ENCODE measurements at regions not wholly inside any gene's neighbourhood (a gene's known extent, or its start where the extent isn't known, plus 50 kb on each side); places are given as distances from the start of the nearest gene placed in this dataset.

GRCh38 chr5:29905626-29906353 is 1287.7 kb upstream of the CDH6 start:
- DNase-seq = no peak

DNA sequence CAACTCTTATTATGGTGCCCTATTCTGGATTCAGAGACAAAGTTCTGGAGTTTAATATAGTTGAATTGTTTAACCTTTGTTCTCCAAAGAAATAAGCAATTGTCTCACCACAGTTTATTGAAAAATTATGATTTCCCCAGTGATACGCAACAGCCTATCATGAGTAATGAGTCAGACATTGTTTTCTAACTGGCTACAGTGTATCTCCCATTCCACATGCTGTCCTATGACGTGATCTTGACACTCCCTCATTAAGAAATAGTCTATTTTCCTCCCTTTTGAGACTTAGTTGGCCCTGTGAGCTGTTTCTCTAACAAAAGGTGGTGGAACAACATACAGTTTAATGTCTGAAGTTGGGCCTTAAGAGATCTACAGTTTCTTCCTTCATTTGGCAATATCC is 1290.6 kb upstream of the CDH6 start:
- DNase-seq = no peak

DNA sequence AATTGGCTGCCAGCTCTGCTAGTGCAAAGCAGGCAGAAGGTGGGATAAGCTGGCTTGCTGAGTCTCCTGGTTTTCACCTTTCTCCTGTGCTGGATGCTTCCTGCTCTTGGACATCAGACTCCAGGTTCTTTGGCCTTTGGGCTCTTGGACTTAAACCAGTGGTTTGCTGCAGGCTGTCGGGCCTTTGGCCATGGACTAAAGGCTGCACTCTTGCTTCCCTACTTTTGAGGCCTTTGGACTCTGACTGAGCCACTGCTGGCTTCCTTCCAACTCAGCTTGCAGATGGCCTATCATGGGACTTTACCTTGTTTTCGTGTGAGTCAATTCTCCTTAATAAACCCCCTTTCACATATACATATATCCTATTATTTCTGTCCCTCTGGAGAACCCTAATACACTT is 1293.9 kb upstream of the CDH6 start:
- peak in 1 of 2 experiments; percentile 14 for DNase-seq

DNA sequence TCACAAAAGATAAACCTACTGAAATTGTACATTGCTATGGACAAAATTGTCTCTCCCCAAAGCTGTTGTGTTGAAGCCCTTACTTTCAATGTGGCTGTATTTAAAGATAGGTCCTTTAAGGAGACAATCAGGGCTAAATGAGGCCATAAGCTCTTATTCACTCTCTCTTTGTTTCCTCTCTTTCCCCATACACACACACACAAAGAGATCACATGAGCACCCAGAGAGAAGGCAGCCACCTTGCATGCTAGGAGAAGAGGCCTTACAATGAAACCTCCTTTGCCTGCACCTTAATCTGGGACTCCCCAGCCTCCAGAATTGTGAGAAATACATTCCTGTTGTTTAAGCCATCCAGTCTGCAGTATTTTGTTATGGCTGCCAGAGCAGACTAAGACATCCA is 1295.6 kb upstream of the CDH6 start:
- DNase-seq = no peak

DNA sequence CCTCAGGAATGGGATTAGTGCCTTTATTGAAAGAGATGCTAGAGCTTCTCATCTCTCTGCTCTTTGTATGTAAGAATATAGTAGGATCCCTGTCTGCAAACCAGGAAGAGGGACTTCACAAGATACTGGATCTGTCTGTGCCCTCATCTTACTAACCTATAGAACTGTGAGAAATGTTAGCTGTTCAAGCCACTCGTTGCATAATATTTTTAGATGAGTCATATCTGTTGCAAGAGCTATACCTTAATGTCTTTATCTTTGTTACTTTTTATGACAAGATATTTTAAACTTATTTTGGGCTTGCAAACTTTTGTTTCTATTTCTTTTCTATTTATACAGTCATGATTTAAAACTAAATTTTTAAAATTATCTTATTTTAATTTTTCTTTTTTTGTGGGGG is 1296.8 kb upstream of the CDH6 start:
- no peak for DNase-seq

DNA sequence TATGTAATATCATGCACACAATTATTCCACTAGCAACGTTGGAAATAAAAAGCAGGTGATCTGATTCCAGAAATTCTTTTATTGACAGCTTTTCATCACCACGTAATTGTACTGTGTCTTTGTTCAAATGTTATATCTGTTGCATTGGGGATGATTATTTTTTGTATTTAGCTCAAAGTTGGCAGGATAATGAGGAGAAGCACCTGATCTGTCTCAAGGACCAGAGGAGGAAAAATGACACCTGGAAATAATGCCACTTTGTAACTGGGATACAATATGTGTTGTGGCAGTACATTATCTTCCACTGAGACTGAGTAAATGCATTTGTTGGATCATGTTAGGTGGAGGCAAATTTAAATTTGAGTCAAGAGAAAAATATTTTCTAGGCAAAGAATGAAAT is 1298.8 kb upstream of the CDH6 start:
- DNase-seq = no peak

DNA sequence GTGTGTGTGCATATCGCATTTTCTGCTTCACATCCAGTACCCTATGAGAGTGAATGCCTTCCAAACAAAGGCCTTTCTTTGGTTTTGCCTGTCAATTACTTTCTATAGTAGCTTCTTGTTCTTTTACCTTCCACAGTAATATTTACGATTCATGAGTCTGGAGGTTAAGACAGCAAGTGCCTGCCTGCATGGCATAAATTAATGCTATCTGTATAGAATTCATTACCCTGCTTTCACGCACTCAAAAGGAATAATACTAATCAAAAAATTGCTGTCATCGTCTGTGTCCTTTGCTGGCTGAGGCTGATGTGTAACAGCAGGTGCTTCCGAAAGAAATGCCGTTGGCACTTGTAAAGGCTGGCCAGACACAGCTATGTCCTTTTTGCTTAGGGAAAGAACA is 1304.4 kb upstream of the CDH6 start:
- peak in 1 of 2 experiments; percentile 34 for DNase-seq

- no peak for DNase-seq
Observed at GRCh38 chr5:29885595-29885994, 1307.9 kb upstream of the CDH6 start.

GRCh38 chr5:29882036-29882435 is 1311.5 kb upstream of the CDH6 start:
- DNase-seq = no peak

DNA sequence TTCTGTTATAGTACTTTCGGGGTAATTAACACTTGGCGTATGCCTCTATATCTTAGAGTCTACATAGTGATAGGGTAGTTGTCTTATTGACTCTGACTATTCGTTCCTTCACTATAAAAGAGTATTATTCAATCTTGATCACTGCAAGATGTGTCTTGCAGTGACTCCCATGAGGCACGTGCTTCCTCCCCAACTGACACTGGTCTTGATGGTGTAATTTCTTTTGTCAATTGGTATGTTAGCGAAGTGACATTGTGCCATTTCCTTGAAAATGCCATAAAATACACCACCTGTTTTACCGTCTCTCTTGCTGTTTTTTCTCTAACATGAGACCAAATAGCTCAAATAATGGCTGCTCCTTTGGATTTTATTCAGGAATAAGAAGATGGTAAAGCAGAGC is 1314.1 kb upstream of the CDH6 start:
- no peak for DNase-seq

DNA sequence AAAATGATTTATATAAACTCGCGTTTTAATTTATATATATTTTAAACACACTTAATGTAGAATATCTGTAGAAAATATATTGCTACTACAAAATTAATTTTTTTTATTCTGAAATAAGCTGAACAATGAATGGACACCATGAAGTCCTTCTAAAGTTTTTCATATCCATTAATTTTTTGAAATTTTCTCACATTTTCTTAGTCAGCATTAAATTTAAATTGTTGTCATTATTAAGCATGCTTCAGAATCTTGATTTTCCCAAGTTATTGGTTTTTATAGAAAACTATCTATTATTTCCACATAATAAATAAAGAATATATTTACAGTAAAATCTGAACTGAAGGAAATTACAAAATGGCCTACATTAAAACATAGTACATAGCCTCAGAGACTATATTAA is 1314.9 kb upstream of the CDH6 start:
- DNase-seq = no peak

- DNase-seq = no peak
Observed at GRCh38 chr5:29867155-29867554, 1326.3 kb upstream of the CDH6 start.

- DNase-seq = peak; percentile 3 to 26
Observed at GRCh38 chr5:29853711-29854220, 1339.7 kb upstream of the CDH6 start.

DNA sequence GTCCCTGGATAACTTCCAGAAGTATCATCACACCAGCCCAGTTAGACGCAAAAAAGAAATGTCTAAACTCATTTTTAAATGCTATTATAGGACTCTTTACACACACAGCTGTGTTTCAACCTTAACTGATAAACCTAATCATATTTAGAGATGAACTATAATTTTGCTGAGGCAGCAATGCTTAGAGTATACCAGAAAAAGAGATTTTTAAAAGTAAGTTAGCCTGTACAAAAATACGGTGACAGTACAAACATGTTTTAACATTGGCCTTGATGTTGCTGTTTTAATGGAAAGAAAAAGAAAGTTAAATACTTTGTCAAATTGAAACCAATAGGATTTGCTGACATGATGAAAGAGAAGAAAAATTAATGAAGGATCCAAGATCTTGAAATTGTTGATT is 1341.2 kb upstream of the CDH6 start:
- no peak for DNase-seq

DNA sequence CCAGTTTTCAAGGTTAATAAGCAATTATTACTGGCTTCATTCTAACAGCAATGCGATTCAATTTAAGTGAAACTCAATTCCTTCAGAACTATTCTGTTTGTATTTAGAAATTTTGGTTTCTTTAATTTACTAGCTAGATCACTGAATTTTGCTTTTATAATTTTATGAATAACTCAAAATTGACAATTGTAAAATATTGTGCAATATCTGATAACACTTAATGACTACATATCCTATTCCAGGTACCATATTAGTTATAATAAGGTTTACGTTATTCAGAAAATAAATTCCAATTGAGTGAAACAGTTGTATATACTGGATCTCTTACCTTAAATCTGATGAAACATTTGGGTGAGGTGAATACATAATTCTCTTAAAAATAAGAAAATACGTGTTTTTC is 1348.3 kb upstream of the CDH6 start:
- no peak for DNase-seq

GRCh38 chr5:29833394-29833793 is 1360.1 kb upstream of the CDH6 start:
- DNase-seq = no peak

- peak; percentile 51 to 65 for DNase-seq
Observed at GRCh38 chr5:29822521-29822920, 1371.0 kb upstream of the CDH6 start.

GRCh38 chr5:29811914-29812679 is 1381.4 kb upstream of the CDH6 start:
- no peak for DNase-seq

GRCh38 chr5:29805804-29806203 is 1387.7 kb upstream of the CDH6 start:
- DNase-seq = no peak

DNA sequence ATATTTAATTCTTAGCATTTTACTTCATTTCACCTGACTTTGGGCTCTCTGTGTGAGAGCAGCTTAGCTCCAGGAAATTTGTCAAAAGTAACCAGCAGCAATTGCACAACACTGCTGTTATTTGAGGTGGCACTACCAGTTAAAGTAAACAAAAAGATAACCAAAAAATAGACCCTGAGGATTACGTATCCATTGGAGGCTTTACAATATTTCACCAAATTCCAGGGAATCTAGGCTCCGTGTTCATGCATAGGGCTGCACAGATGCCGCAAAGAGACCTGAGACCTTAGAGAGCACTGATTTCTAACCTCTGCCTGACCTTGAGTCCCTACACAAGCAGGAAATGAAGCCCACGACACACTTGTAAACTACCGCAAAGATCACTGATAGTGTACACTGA is 1392.7 kb upstream of the CDH6 start:
- DNase-seq = no peak

- peak; percentile 92 to 95 for DNase-seq
Observed at GRCh38 chr5:29796013-29796412, 1397.5 kb upstream of the CDH6 start.

GRCh38 chr5:29795096-29795652 is 1398.3 kb upstream of the CDH6 start:
- peak in 1 of 2 experiments; percentile 24 for DNase-seq

- DNase-seq = peak in 1 of 2 experiments; percentile 14
Observed at GRCh38 chr5:29794141-29794787, 1399.2 kb upstream of the CDH6 start.
